ELF-1 (cell line): ENCODE measurements at regions not wholly inside any gene's neighbourhood (a gene's known extent, or its start where the extent isn't known, plus 50 kb on each side); places are given as distances from the start of the nearest gene placed in this dataset.

ENCODE experiments used
- DNase-seq: peaks from one replicate; pipeline ENCODE4 v3.0.0-alpha.2; 2016; ENCODE audit warnings: low read depth, low spot score

DNA sequence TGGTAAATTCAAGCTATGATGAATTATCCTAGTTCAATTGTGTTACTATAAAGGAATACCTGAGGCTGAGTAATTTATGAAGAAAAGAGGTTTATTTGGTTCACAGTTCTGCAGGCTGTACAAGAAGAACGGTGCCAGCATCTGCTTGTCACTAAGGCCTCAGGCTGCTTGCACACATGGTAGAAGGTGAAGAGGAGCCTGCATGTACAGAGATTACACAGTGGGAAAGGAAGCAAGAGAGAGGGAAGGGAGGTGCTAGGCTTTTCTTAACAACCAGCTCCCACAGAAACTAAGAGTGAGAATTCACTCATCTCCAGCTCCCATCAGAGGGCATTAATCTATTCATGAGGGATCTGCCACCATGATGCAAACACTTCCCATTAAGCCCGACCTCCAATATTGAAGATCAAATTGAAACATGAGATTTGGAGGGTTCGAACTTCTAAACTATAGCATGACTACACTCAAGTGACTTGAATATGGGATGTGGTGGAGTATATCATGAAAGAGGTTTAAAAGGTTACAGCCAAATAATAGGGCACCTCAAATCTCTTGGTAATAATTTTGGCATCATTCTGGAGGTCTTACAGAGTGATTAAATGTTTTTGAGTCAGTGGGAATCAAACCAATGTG lies 58.4 kb upstream of the ETAA1 start:
- DNase-seq, result no peak

DNA sequence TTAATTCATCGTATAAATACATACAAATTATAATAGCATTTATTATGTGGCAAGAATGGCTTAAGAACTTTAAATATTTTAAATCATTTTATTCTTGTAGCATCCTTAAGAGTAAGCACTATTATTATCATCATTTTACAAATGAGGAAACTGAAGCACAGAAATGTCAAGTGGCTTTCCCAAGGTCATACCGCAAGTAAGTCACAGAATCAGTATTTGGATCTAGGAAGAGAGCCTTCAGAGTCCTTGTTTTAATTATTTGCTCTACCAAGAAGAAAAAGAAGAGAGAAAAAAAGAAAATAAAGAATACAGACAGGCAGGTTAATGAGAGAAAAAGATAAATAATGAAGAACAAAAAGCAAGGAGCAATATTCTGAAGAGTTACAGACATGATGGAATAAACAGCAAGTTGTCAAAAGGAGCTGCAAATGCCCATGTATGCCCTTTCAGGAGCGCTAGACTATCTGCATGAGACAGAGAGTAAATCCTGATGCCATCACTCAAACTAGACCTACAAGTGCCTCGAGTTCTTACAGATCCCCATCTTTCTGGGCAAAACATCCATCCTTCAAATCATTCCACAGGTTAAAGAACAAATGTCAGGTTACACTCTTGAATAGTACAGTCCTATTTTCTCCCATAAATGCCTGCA lies 57.8 kb upstream of the ETAA1 start:
- no peak for DNase-seq

DNA sequence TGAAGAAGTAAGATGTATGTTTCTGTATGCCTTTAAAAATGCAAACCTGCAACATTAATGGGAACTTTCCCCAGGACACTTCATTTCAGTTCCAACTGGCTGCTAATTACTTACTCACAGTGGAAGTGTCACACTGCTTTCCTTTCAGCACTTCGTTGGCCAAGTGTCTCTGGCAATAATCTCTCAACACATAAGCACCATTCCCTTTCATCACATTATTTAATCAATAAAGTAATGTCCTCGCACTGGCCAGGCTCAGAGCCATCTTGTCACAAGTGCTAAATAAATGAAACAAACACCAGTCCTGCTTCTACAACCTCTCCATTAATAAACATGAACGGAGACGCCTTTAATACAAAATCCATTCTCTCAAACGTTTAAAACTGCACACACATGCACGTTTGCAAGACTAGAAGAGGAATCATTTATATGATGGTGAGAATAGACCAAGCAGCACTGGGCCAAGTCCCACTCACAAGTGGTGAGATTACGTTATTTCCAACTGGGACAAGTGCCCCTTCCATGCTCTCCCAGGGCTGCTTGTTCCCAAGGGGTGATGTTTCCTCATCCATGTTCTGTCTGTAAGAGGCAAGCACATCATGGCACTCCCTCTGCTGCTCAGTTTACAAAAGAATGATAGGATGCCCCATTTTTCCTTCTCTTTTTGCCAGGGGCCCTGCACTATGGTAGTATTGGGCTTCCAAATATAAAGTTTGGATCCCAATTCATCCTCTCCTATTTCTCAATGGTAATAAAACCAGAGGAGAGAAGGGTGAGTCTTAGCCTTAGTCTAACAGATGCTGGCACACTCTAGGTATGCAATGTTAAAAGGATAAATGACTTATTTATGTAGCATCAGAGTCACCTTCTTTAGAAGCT lies 56.8 kb upstream of the ETAA1 start:
- DNase-seq, result no peak

DNA sequence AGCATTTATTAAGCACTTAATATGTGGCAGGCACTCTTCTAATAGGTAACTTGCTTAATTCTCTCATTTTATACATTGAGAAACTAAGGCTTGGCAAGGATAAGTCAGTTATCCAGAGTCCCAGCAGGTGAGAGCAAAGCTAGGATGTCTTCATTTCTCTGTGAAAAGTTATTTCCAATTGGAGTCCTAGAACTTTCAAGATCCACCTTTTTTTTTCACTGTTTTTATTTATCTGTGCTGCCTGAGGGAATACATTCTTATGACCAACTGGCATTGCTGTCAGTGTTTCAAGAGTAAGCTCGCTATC lies 56.2 kb upstream of the ETAA1 start:
- DNase-seq, result no peak

DNA sequence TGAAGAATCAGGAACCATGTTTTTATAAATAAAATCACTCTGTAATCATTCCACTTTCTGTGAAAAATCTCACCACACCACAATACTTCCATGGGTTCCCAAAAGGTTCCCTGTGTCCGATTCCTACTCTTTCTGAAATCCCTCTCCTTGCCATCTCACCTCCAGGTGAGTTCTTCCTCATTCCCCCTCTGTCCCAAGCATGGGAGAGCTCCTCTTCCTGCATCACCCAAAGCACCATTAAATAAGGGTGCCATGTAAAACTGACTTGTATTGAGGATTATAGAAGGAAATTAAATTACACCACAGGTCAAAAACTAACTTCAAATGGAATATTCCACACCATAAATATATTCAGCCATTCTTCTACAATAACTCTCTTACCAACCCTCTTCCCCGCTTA lies 55.8 kb upstream of the ETAA1 start:
- no peak for DNase-seq

DNA sequence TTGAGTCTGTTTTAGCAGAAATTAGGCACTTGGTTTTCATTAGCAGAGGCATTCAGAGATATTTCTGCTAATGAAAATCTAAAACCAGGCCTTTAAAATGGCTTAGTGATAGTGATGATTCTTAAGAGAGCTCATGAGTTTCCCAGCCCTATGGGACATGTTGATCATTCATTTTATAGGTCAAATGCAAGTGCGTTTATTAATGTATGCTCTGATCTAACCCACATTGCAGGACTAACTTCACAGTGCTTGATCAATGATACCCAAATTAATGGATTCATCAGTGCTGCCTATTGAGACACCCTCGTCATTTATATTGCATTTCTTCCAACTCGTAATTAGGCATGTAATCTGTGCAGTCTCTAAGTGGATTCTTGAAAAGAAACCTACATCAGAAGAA lies 54.7 kb upstream of the ETAA1 start:
- no peak for DNase-seq

DNA sequence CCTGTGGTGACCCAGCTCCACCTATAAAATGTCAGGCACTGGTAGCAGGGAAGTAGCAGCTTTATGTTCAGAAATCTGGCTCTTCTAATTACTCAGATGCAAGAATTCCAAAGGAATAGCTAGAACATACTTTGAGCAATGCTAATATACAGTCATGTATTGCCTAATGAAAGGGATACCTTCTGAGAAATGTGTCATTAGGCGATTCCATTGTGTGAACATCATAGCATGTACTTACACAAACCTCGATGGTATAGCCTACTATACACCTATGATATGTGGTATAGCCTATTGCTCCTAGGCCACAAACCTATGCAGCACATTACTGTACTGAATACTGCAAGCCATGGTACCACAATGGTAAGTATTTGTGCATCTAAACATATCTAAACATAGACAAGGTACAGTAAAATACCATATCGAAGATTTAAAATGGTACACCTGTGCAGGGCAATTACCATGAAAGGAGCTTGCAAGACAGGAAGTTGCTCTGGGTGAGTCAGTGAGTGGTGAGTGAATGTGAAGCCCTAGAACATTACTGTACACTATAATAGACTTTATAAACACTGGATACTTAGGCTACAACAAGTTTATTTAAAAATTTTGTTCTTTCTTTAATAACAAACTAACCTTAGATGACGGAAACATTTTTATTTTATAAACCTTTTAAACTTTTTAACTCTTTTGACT lies 50.3 kb upstream of the ETAA1 start:
- DNase-seq, result no peak
